ENCODE measurements at regions not wholly inside any gene's neighbourhood (a gene's known extent, or its start where the extent isn't known, plus 50 kb on each side); places are given as distances from the start of the nearest gene placed in this dataset.

- Histone ChIP-seq H3K36me3 (no peaks in the 10 kb centered on the region), H3K9me3 (no peaks in the 10 kb centered on the region), H3K27ac (peak overlapping the region in 1 of 2 donors; percentile 12), H3K4me1 (no peaks in the 10 kb centered on the region), H3K4me3 (no peak overlapping the region), H3K27me3 (no peaks in the 10 kb centered on the region)
- intact Hi-C loops (cut with DNase I; ENCODE audit: low total_unique reads) = no loop called here
- TF ChIP-seq CTCF (IDR thresholded peaks at IDR 0.05) = no peak
- DNase-seq (ENCODE audit: low spot score in 2 of 2) = no peak
These were observed 100.5 kb downstream of the LRRC74A start for GRCh38 chr14:76926521-76927251.

- H3K4me3 ChIP-seq = no peak overlapping the region
- intact Hi-C loops (cut with DNase I; ENCODE audit: low total_unique reads) = no loop called here
- H3K4me1 ChIP-seq = peaks cover 6 to 7% of the 10 kb centered on the region in 2 donors
- DNase-seq (ENCODE audit: low spot score in 2 of 2) = no peak
- TF ChIP-seq CTCF (IDR thresholded peaks at IDR 0.05) (no peak), POLR2A (IDR thresholded peaks at IDR 0.05) (no peak), POLR2AphosphoS5 (IDR thresholded peaks at IDR 0.05) (no peak)
- H3K9me3 ChIP-seq = no peaks in the 10 kb centered on the region
- no peak overlapping the region for H3K27ac ChIP-seq
- H3K27me3 ChIP-seq = no peaks in the 10 kb centered on the region
- no peaks in the 10 kb centered on the region for H3K36me3 ChIP-seq
These were observed 98.9 kb downstream of the LRRC74A start for GRCh38 chr14:76925097-76925441.

- Histone ChIP-seq H3K4me1 (peaks cover 11 to 12% of the 10 kb centered on the region in 2 donors), H3K27ac (no peak overlapping the region), H3K27me3 (no peaks in the 10 kb centered on the region), H3K36me3 (no peaks in the 10 kb centered on the region), H3K4me3 (no peak overlapping the region), H3K9me3 (no peaks in the 10 kb centered on the region)
- TF ChIP-seq POLR2A (IDR thresholded peaks at IDR 0.05) = no peak
- intact Hi-C loops (cut with DNase I; ENCODE audit: low total_unique reads) = no loop called here
- no peak for DNase-seq (ENCODE audit: low spot score in 2 of 2)
These were observed 98.3 kb downstream of the LRRC74A start for GRCh38 chr14:76924371-76925096.

GRCh38 chr14:76923431-76924370 lies 97.5 kb downstream of the LRRC74A start:
- DNase-seq (ENCODE audit: low spot score in 2 of 2) = no peak
- no peak overlapping the region for H3K4me3 ChIP-seq
- H3K4me1 ChIP-seq = peaks cover 16 to 17% of the 10 kb centered on the region in 2 donors
- TF ChIP-seq POLR2A (IDR thresholded peaks at IDR 0.05) = no peak
- no peak for TF ChIP-seq POLR2AphosphoS5 (IDR thresholded peaks at IDR 0.05)
- TF ChIP-seq CTCF (IDR thresholded peaks at IDR 0.05) = no peak
- no peaks in the 10 kb centered on the region for H3K36me3 ChIP-seq
- no peak overlapping the region for H3K27ac ChIP-seq
- intact Hi-C loops (cut with DNase I; ENCODE audit: low total_unique reads) = no loop called here
- no peaks in the 10 kb centered on the region for H3K9me3 ChIP-seq
- H3K27me3 ChIP-seq = no peaks in the 10 kb centered on the region

GRCh38 chr14:76922584-76922983 lies 96.4 kb downstream of the LRRC74A start:
- Histone ChIP-seq H3K27ac (peak overlapping the region in 1 of 2 donors; percentile 40), H3K4me1 (peaks cover 23 to 27% of the 10 kb centered on the region in 2 donors)
- intact Hi-C loops (cut with DNase I; ENCODE audit: low total_unique reads) = no loop called here

More at GRCh38 chr14:76922584-76922983, 96.4 kb downstream of the LRRC74A start:
- TF ChIP-seq POLR2AphosphoS5 (IDR thresholded peaks at IDR 0.05) = no peak
- no peak for TF ChIP-seq CTCF (IDR thresholded peaks at IDR 0.05)
- no peak for TF ChIP-seq POLR2A (IDR thresholded peaks at IDR 0.05)
- no peaks in the 10 kb centered on the region for H3K9me3 ChIP-seq
- no peaks in the 10 kb centered on the region for H3K27me3 ChIP-seq
- no peak overlapping the region for H3K4me3 ChIP-seq
- H3K36me3 ChIP-seq = no peaks in the 10 kb centered on the region
- no peak for DNase-seq (ENCODE audit: low spot score in 2 of 2)
